ENCODE measurements at regions not wholly inside any gene's neighbourhood (a gene's known extent, or its start where the extent isn't known, plus 50 kb on each side); places are given as distances from the start of the nearest gene placed in this dataset.

- no peak for TF ChIP-seq CTCF (IDR thresholded peaks at IDR 0.05; ENCODE audit: low read length, missing control alignments)
- DNase-seq (ENCODE audit: low read depth): no peak
- no peak overlapping the region for H3K4me3 ChIP-seq (replicated peaks; ENCODE audit: low read depth, low read length)
Measured at GRCh38 chr1:193366764-193367507, 180.5 kb upstream of the B3GALT2 start.

GRCh38 chr1:193365966-193366365, 179.6 kb upstream of the B3GALT2 start:
- no peak for TF ChIP-seq CTCF (IDR thresholded peaks at IDR 0.05; ENCODE audit: low read length, missing control alignments)
- no peak for DNase-seq (ENCODE audit: low read depth)

GRCh38 chr1:193359631-193360030, 173.2 kb upstream of the B3GALT2 start:
- no peak overlapping the region for H3K4me3 ChIP-seq (replicated peaks; ENCODE audit: low read depth, low read length)
- no peak for TF ChIP-seq CTCF (IDR thresholded peaks at IDR 0.05; ENCODE audit: low read length, missing control alignments)
- DNase-seq (ENCODE audit: low read depth): no peak

More at GRCh38 chr1:193365966-193366365, 179.6 kb upstream of the B3GALT2 start:
- no peak overlapping the region for H3K4me3 ChIP-seq (replicated peaks; ENCODE audit: low read depth, low read length)

GRCh38 chr1:193358419-193358818, 172.0 kb upstream of the B3GALT2 start:
- H3K4me3 ChIP-seq (replicated peaks; ENCODE audit: low read depth, low read length): no peak overlapping the region
- DNase-seq (ENCODE audit: low read depth): no peak
- no peak for TF ChIP-seq CTCF (IDR thresholded peaks at IDR 0.05; ENCODE audit: low read length, missing control alignments)

GRCh38 chr1:193356249-193356648, 169.8 kb upstream of the B3GALT2 start:
- H3K4me3 ChIP-seq (replicated peaks; ENCODE audit: low read depth, low read length): no peak overlapping the region
- TF ChIP-seq CTCF (IDR thresholded peaks at IDR 0.05; ENCODE audit: low read length, missing control alignments): no peak
- DNase-seq (ENCODE audit: low read depth): no peak

GRCh38 chr1:193355626-193356025, 169.2 kb upstream of the B3GALT2 start:
- no peak overlapping the region for H3K4me3 ChIP-seq (replicated peaks; ENCODE audit: low read depth, low read length)
- no peak for DNase-seq (ENCODE audit: low read depth)
- TF ChIP-seq CTCF (IDR thresholded peaks at IDR 0.05; ENCODE audit: low read length, missing control alignments): no peak

GRCh38 chr1:193355178-193355577, 168.8 kb upstream of the B3GALT2 start:
- no peak overlapping the region for H3K4me3 ChIP-seq (replicated peaks; ENCODE audit: low read depth, low read length)
- no peak for TF ChIP-seq CTCF (IDR thresholded peaks at IDR 0.05; ENCODE audit: low read length, missing control alignments)
- peak; percentile 41 for DNase-seq (ENCODE audit: low read depth)
